ENCODE measurements at regions not wholly inside any gene's neighbourhood (a gene's known extent, or its start where the extent isn't known, plus 50 kb on each side); places are given as distances from the start of the nearest gene placed in this dataset.

DNA sequence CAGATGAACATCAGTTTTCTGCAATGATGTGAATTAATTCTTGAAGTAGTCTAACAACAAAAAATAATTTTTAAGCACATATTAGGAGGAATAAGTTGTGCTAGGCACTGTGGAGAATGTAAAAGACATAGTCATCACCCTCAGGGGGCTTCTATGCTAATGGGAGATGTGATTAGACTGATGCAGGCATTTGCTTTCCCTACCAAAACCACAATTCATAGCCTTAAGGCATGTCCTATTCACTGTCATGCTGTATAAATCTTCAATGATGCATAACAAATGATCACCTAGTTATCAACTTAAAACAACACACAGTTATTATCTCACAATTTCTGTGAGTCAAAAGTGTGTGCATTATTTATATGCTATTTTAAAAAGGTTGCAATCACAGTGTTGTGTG, 422.6 kb downstream of the MAN2A1 start:
- no peak for DNase-seq (ENCODE audit: low read depth)

DNA sequence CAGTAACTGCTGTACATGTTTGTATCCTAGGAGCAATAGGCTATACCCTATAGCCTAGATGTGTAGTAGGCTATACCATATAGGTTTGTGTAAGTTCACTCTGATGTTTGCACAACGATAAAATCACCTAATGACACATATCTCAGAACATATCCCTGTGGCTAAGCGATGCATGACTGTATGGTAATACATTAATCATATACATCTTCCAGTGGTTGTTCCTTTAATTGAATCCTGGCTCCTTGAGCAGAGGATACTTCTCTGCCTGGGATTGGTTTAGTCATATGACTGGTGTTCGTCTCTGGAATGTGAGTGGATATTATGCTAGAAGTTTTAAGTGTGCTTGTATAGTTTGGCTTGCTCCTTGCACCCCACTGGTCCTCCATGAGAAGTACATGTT, 425.8 kb downstream of the MAN2A1 start:
- no peak for DNase-seq (ENCODE audit: low read depth)

DNA sequence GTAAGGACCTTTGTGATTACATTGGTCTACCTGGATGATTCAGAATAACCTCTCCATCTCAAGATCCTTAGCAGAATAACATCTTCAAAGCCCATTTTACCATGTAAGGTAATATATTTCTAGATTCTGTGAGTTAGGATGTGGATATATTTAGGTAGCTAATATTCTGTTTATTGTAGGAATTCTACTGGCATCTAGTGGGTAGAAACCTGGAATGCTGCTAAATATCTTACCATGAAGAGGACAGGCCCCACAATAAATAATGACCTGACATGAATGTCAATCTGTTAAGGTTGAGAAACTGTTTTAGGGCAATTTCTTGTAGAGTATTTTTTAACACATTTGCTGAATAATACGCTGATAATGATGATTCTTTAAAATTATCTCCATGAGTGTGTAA, 426.8 kb downstream of the MAN2A1 start:
- DNase-seq (ENCODE audit: low read depth): no peak

GRCh38 chr5:110134963-110135935, 445.5 kb downstream of the MAN2A1 start:
- DNase-seq (ENCODE audit: low read depth): no peak

DNA sequence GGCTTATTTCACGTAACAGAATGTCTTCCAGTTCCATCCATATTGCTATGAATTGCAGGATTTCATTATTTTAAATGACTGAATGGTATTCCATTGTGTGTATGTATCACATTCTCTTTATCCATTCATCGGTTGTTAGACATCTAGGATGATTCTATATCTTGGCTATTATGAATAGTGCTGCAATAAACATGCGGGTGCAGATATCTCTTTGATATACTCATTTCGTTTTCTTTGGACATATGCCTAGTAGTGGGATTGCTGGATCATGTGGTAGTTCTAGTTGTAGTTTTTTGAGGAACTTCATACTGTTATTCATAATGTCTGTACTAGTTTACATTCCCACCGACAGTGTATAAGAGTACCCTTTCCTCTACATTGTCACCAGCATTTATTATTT, 460.5 kb downstream of the MAN2A1 start:
- no peak for DNase-seq (ENCODE audit: low read depth)

GRCh38 chr5:110159202-110159601, 469.5 kb downstream of the MAN2A1 start:
- DNase-seq (ENCODE audit: low read depth): no peak

DNA sequence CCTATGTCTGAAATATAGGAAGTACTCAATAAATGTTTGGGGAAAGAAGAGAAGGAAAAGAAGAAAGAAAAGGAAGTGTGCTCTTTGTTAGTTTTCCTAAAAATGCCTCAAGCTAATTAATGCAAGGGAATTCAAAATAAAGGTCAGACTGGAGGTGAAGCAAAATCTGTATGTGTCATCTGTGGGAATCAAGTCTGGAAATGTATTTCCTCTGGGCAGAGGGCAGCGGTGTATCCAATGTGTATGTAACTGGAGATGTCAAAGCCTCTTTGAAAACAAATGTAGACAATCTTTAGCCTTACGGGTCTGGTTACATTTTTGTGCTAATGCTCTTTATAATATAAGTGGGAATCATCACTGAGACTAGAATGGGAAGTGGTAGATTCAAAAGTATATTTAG, 471.4 kb downstream of the MAN2A1 start:
- DNase-seq (ENCODE audit: low read depth): no peak

DNA sequence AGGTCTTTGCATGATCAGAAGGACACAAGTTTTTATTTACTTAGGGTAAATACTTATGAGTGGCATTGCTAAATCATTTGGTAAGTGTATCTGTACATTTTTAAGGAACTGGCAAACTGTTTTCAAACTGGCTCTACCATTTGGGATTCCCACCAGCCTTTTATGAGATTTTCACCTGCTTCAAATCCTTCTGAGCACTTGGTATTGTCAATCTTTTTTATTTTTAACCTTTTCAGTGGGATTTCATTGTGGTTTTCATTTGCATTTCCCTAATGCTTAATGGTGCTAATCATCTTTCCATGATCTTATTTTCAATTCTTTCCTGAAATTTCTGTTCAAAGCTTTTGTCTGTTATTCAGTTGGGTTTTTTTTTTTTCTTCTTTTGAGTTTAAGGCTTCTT, 475.6 kb downstream of the MAN2A1 start:
- DNase-seq (ENCODE audit: low read depth): no peak

DNA sequence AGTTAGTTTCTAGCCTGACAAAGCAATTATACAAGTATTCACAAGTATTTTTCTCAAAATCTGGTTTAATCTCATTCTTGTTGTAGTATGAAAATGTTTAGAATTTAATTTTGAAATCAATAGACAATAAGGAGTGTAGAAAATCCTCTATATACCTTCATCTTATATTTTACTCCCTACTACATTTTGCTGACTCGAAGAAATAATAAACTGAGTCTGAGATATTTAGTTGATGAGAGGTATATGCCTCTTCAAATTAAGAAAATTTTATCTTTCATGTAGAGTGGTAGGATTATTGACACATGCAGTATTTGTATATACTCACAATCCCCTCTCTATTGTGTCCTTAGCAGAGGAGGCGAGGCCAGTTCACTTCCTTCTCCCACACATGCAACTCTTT, 477.7 kb downstream of the MAN2A1 start:
- DNase-seq (ENCODE audit: low read depth): no peak

GRCh38 chr5:110169461-110169860, 479.7 kb downstream of the MAN2A1 start:
- no peak for DNase-seq (ENCODE audit: low read depth)

DNA sequence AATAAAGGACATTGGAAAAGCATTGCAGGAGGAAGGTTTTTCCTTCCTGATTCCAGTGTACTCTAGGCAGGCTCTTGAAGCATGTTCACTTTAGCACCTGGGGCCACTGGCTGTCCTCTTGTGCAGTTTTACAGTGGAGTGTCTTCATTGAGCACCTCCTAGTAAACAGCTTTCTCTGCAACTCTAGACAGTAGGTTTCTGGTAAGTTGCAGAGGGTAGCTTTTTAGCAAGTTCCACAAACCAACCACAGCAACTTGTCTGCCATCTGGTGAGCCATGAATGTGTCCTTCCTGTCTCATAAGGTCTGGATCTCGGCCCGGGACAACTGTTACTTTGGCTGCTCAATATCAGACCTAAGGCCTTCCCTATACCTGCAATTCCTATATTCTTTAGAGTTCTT, 488.0 kb downstream of the MAN2A1 start:
- no peak for DNase-seq (ENCODE audit: low read depth)

DNA sequence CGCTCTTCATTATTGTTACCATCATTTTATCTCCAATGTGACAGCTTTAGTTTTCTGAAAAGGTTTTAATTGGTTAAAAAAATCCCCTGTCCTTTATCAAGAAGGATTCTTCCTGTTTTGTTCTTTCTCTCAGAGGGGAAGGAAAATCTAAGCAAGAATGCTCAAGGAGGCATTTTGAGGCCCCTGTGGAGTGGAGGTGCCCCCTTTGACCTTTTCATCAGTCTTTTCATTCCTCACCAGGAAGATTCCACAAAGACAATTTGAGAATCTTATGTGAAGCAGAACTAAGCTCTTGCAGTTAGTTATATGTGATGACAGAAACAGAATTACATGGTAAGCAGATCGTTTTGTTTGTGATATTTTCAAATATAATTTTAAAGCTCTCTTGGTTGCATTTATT, 489.6 kb downstream of the MAN2A1 start:
- no peak for DNase-seq (ENCODE audit: low read depth)

DNA sequence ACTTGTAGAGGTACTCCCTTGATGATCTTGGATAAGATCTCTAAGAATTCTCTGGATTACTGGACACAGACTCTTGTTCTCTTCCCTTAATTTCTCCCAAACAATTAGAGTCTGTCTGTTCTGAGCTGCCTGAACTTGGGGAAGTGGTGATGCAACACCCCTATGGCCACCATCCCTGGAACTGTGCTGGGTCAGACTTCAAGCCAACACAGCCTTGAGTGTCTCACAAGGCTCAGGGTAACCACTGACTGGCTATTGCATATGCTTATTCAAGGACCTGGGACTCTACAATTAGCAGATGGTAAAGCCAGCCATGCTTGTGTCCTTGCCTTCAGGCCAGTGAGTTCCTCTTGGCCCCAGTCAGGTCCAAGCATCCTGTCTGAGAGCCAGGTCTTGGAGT, 504.5 kb downstream of the MAN2A1 start:
- no peak for DNase-seq (ENCODE audit: low read depth)

DNA sequence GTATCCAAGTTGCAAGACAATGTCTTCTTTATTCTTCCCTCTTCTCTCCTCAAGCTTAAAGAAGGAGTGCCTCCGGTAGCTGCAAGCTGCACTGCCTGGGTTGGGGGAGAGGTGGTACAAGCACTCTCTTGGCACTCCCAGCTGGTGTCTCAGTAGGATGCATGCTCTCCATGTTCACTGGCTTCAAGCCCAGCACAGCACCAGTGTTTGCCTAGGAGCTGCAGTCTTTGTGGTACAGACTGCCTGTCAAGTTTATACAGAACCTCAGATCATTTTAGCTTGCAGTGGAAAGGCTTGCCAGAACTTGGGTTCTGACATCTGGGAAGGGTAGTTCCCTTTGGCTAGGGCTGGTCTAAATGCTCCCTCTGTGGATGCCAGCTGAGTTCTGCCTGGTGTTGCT, 505.6 kb downstream of the MAN2A1 start:
- no peak for DNase-seq (ENCODE audit: low read depth)

GRCh38 chr5:110201791-110202190, 512.1 kb downstream of the MAN2A1 start:
- no peak for DNase-seq (ENCODE audit: low read depth)

GRCh38 chr5:110203661-110204060, 513.9 kb downstream of the MAN2A1 start:
- DNase-seq (ENCODE audit: low read depth): no peak

DNA sequence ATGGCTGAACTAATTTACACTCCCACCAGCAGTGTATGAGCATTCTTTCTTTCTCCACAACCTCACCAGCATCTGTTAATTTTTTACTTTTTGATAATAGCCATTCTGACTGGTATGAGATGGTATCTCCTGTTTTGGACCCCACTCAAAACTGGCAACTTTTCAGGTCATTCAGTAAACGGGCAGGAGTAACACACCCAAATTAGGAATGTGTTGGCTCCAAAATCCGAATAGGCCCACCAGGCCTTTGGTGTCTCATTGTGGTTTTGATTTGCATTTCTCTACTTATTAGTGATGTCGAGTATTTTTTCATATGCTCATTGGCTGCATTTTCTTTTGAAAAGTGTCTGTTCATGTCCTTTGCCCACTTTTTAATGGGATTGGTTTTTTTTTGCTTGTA, 517.1 kb downstream of the TMEM232 start:
- no peak for DNase-seq (ENCODE audit: low read depth)

DNA sequence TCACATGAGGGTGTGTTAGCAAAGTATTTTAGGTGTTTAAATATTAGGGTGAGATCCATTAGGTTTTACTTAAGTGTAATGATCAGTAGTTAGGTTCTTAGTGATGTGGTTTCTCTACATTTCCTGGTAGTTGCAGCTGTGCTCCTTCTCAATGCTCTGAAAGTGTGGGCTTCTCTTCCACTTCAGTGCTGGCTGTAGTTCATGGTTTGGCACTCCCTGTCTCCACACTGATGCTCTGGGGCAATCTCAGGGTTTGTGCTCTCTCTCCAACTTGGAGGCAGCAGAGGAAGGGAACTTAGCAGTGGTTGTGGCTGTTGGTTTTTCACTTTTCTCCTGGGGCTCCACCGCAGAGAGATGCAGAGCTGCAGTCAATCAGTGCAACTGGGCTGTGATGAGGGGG, 507.5 kb downstream of the TMEM232 start:
- DNase-seq (ENCODE audit: low read depth): no peak

DNA sequence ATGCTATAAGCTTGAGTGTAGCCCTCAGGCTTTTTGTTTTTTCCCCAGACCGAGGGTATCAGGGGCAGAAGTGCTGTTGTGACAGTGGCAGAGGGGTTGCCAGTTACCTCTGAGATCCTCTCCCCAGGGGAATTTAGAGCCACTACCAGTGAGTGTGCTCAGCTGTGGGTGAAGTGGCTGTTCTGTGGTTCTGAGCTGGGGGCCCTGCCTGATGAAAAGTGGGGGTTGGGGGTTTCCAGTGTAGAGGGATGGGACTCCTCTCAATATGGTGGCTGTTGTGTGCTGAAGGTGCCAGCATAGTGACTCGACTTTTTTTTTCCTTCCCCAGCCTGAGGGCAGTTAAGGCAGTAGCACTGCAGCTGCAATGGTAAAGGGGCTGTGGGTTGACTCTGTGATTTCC, 506.7 kb downstream of the TMEM232 start:
- no peak for DNase-seq (ENCODE audit: low read depth)

- no peak for DNase-seq (ENCODE audit: low read depth)
Observed at GRCh38 chr5:110221036-110221435, 505.4 kb downstream of the TMEM232 start.

- no peak for DNase-seq (ENCODE audit: low read depth)
Observed at GRCh38 chr5:110224050-110224449, 502.4 kb downstream of the TMEM232 start.

- no peak for DNase-seq (ENCODE audit: low read depth)
Observed at GRCh38 chr5:110225949-110226348, 500.5 kb downstream of the TMEM232 start.

DNA sequence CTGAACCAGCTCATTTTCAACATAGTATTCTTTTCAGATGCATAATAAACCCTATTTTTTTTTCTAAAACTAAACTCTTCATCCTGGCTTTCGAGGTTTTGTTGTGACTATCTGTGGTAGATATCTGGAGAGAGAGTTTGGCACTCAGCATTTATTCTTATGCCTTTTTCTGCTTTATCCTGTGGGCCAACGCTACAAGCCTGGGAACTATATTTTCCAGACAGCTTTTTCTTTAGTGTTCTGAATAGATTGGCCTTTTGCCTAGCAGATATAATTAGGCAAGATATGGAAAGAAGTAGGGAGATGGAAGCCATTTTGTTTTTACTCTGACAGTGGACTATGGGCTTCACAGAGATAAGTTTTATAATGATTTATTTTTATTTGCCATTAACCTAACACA, 486.7 kb downstream of the TMEM232 start:
- DNase-seq (ENCODE audit: low read depth): no peak

DNA sequence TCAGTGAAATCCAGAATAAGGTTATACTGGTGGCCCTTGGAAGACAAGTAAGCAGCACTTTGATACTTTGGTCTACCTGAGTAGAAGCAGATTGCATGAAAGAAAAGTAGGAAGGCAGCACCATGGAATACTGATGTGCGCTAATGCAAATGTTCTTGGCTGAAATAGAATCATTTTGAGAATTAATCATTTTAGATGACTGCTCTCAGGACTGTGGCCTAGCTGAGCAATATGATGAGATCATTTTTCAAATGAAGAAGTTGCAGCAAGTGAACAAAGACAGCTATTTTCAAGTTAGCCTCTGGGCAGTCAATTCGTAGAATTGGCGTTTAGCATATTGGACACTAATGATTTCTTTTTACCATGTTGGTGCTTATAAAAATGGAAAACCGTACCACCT, 483.5 kb downstream of the TMEM232 start:
- DNase-seq (ENCODE audit: low read depth): no peak
